Kidney (tissue), 13 donors: ENCODE measurements at regions not wholly inside any gene's neighbourhood (a gene's known extent, or its start where the extent isn't known, plus 50 kb on each side); places are given as distances from the start of the nearest gene placed in this dataset.

Source experiments
- DNase-seq, 5 donors: peaks; one replicate each; pipeline ENCODE4 v3.0.0-alpha.2; 2013 to 2020
- FAIRE-seq: peaks from 2 replicates; lab custom pipeline; 2012; peaks lifted over from hg19 to GRCh38; lab: Jason Lieb, UNC
- H3K27ac ChIP-seq, 2 donors: one replicate each; pipeline ENCODE4 v1.7.0; 2013; ENCODE audit warnings: low read depth in 2 of 2, low read length in 2 of 2, inconsistent platforms in 1 of 2
- H3K27me3 ChIP-seq: one replicate; pipeline ENCODE4 v1.7.1; 2013; ENCODE audit warnings: low read length, inconsistent platforms; ENCODE audit not compliant: control insufficient read depth, insufficient read depth
- H3K36me3 ChIP-seq, 3 donors: one replicate each; pipeline versions ENCODE4 v1.7.0 to v1.7.1; 2013; ENCODE audit warnings: low read length in 3 of 3, control low read depth in 1 of 3, inconsistent platforms in 1 of 3; ENCODE audit not compliant: insufficient read depth in 3 of 3, control insufficient read depth in 2 of 3
- H3K4me1 ChIP-seq, 3 donors: one replicate each; pipeline versions ENCODE4 v1.7.0 to v1.7.1; 2013; ENCODE audit warnings: low read length in 3 of 3, inconsistent platforms in 1 of 3, low read depth in 1 of 3; ENCODE audit not compliant: control insufficient read depth in 2 of 3, insufficient read depth in 2 of 3
- H3K4me3 ChIP-seq, 3 donors: one replicate each; pipeline versions ENCODE4 v1.7.0 to v1.8.1; 2013; ENCODE audit warnings: low read length in 3 of 3, control low read depth in 1 of 3, inconsistent platforms in 1 of 3
- H3K9ac ChIP-seq, 3 donors: one replicate each; pipeline versions ENCODE4 v1.7.0 to v1.7.1; 2013; ENCODE audit warnings: low read length in 3 of 3, control low read depth in 1 of 3, inconsistent platforms in 1 of 3
- H3K9me3 ChIP-seq, 3 donors: one replicate each; pipeline versions ENCODE4 v1.7.0 to v1.7.1; 2013; ENCODE audit warnings: low read length in 3 of 3, control low read depth in 1 of 3, inconsistent platforms in 1 of 3; ENCODE audit not compliant: control insufficient read depth in 2 of 3, insufficient read depth in 1 of 3
- CTCF ChIP-seq: IDR thresholded peaks from 3 replicates; pipeline ENCODE4 v1.5.1; 2012; ENCODE audit warnings: mild to moderate bottlenecking, moderate library complexity, borderline replicate concordance; ENCODE audit not compliant: insufficient read depth; ENCODE audit errors: extremely low read depth
- intact Hi-C: fragments of 100-400 bp; cut with DNase I; formaldehyde crosslinking; loops from one replicate; pipeline ENCODE4 v1.11.1; 2022
- donor health status: control.
- donor health status: control.
- donor health status: control.
- donor health status: control.
- donor health status: control.
- donor health status: DM: yes; HTN: yes; CAD: no.
- donor health status: Normal renal cell carcinoma (clear cell type).

GRCh38 chr2:66691031-66691965, 256.4 kb downstream of the MEIS1 start:
- Histone ChIP-seq H3K9ac (peak overlapping the region in 2 of 3 donors; percentile 41 to 81), H3K4me3 (peak overlapping the region in 2 of 3 donors; percentile 40 to 67), H3K27ac (peak overlapping the region; percentile 13 to 41), H3K27me3 (no peaks in the 10 kb centered on the region), H3K36me3 (no peaks in the 10 kb centered on the region), H3K9me3 (no peaks in the 10 kb centered on the region), H3K4me1 (peaks cover 0 to 5% (median 0%) of the 10 kb centered on the region in 3 donors)
- intact Hi-C loops, result loop anchor here (5.0 kb wide), 2 partner anchors 109 to 249 kb away; no protein-coding TSS in a partner anchor
- TF ChIP-seq CTCF, result no peak
- FAIRE-seq (no peak), DNase-seq (peak in 2 of 5 donors; percentile 85)

GRCh38 chr2:66692521-66693054, 257.7 kb downstream of the MEIS1 start:
- H3K4me1 ChIP-seq, result peaks cover 0 to 7% (median 0%) of the 10 kb centered on the region in 3 donors
- intact Hi-C loops, result loop anchor here (5.0 kb wide), 2 partner anchors 110 to 250 kb away; no protein-coding TSS in a partner anchor
- TF ChIP-seq CTCF, result no peak

GRCh38 chr2:66693076-66693965, 258.4 kb downstream of the MEIS1 start:
- peak overlapping the region; percentile 23 to 56 for H3K27ac ChIP-seq

More at GRCh38 chr2:66692521-66693054, 257.7 kb downstream of the MEIS1 start:
- Histone ChIP-seq H3K9ac (peak overlapping the region in 1 of 3 donors; percentile 81), H3K9me3 (no peaks in the 10 kb centered on the region), H3K27me3 (no peaks in the 10 kb centered on the region), H3K27ac (peak overlapping the region in 1 of 2 donors; percentile 25), H3K4me3 (peak overlapping the region in 2 of 3 donors; percentile 40 to 67), H3K36me3 (no peaks in the 10 kb centered on the region)
- no peak for FAIRE-seq
- DNase-seq, result no peak

More at GRCh38 chr2:66693076-66693965, 258.4 kb downstream of the MEIS1 start:
- peaks cover 0 to 12% (median 0%) of the 10 kb centered on the region in 3 donors for H3K4me1 ChIP-seq
- intact Hi-C loops, result loop anchor here (5.0 kb wide), 2 partner anchors 111 to 251 kb away; no protein-coding TSS in a partner anchor
- DNase-seq, result peak in 1 of 5 donors; percentile 60
- FAIRE-seq, result no peak
- peak overlapping the region in 2 of 3 donors; percentile 40 to 67 for H3K4me3 ChIP-seq
- no peaks in the 10 kb centered on the region for H3K27me3 ChIP-seq
- no peak for TF ChIP-seq CTCF
- H3K36me3 ChIP-seq, result no peaks in the 10 kb centered on the region
- H3K9me3 ChIP-seq, result no peaks in the 10 kb centered on the region
- peak overlapping the region in 1 of 3 donors; percentile 81 for H3K9ac ChIP-seq
